CD4-positive, alpha-beta T cell (primary cell): ENCODE measurements at regions not wholly inside any gene's neighbourhood (a gene's known extent, or its start where the extent isn't known, plus 50 kb on each side); places are given as distances from the start of the nearest gene placed in this dataset.

Experiments
- ATAC-seq: fragments of 200-7000 bp; cut with Tn5 transposase; one replicate; pipeline ENCODE4 v1.10.0; 2022; ENCODE audit warnings: mild to moderate bottlenecking; ENCODE audit not compliant: poor library complexity
- CTCF ChIA-PET: fragments of 350-600 bp; sonication (Branson Sonifier 250); formaldehyde crosslinking; loops from one replicate; lab custom pipeline; 2021; ENCODE audit warnings: antibody characterized with exemption, inconsistent platforms; lab: Charles Lee
- POLR2A ChIA-PET: fragments of 350-600 bp; sonication (Branson Sonifier 250); formaldehyde crosslinking; loops from one replicate; lab custom pipeline; 2021; ENCODE audit warnings: antibody characterized with exemption, inconsistent platforms; lab: Charles Lee
- DNase-seq, 14 experiments: peaks; one replicate each; pipeline ENCODE4 v3.0.0-alpha.2; 2013 to 2020; ENCODE audit warnings: mixed read lengths in 2 of 14
- H3K27ac ChIP-seq, 2 donors: one replicate each; pipeline versions ENCODE4 v1.5.1 to v1.7.0; 2013; ENCODE audit warnings: low read length in 2 of 2, low read depth in 1 of 2, mild to moderate bottlenecking in 1 of 2
- H3K27me3 ChIP-seq, 2 experiments: 1 replicate in 1 of 2; 2 replicates in 1 of 2; pipeline versions ENCODE4 v1.6.1 to v1.7.0; 2013; ENCODE audit warnings: low read length in 2 of 2, control low read depth in 1 of 2, mild to moderate bottlenecking in 1 of 2, moderate library complexity in 1 of 2; ENCODE audit not compliant: insufficient read depth in 2 of 2, control insufficient read depth in 1 of 2
- H3K36me3 ChIP-seq: one replicate; pipeline ENCODE4 v1.6.1; 2013; ENCODE audit warnings: low read length, control low read depth; ENCODE audit not compliant: insufficient read depth
- H3K4me1 ChIP-seq: one replicate; pipeline ENCODE4 v1.6.1; 2013; ENCODE audit warnings: low read length, control low read depth; ENCODE audit not compliant: insufficient read depth
- H3K4me3 ChIP-seq: one replicate; pipeline ENCODE4 v1.5.1; 2013; ENCODE audit warnings: mild to moderate bottlenecking, low read length, moderate library complexity
- H3K9me3 ChIP-seq, 2 experiments: 1 replicate in 1 of 2; 2 replicates in 1 of 2; pipeline versions ENCODE4 v1.6.1 to v1.7.0; 2013; ENCODE audit warnings: low read length in 2 of 2, mild to moderate bottlenecking in 2 of 2, control low read depth in 1 of 2, moderate library complexity in 1 of 2; ENCODE audit not compliant: control insufficient read depth in 1 of 2, insufficient read depth in 1 of 2
- H3K27ac Mint-ChIP-seq: one replicate; pipeline ENCODE4 v1.8.0; 2020; ENCODE audit warnings: mixed read lengths
- H3K27me3 Mint-ChIP-seq: one replicate; pipeline ENCODE4 v1.8.0; 2021; ENCODE audit warnings: mixed read lengths
- H3K36me3 Mint-ChIP-seq: one replicate; pipeline ENCODE4 v1.8.0; 2021; ENCODE audit warnings: low read depth, mixed read lengths
- H3K4me1 Mint-ChIP-seq: one replicate; pipeline ENCODE4 v1.8.0; 2021; ENCODE audit warnings: low read depth, mixed read lengths
- H3K4me3 Mint-ChIP-seq: one replicate; pipeline ENCODE4 v1.8.0; 2020; ENCODE audit warnings: mild to moderate bottlenecking, mixed read lengths
- H3K9me3 Mint-ChIP-seq: one replicate; pipeline ENCODE4 v1.8.0; 2020; ENCODE audit warnings: mixed read lengths
- intact Hi-C, 2 experiments: fragments of 100-400 bp; cut with DNase I in 1 of 2; cut with micrococcal nuclease in 1 of 2; formaldehyde crosslinking; loops; one replicate each; pipeline versions ENCODE4 v1.15.1 to v1.9.0; 2023 to 2025; cut with DNase I, micrococcal nuclease
- TF ChIP-seq, protein P1 (sequence below): fragments of 200-600 bp; IDR thresholded peaks from one replicate; pipeline ENCODE4 v1.8.0; 2022; ENCODE audit warnings: antibody characterized with exemption, mild to moderate bottlenecking

DNA sequence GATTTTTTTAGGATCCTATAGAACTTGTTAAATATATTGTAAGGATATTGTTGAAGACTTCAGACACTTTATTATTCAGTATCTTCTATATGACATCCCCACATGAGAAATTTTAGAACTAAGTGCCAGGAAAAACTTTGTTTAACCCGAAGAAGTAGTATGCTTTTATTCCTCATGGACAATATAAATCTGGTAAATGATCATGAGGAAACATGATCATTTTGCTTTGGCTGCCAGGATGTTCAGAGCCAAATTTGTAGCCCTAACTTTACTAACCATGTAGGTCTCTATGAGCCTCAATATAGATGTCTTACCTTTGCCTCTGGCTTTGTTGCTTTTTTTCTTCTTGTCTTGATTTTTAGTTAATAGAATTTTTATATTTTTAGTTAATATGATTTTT lies 77.8 kb upstream of the TEX13D start:
- Histone ChIP-seq H3K4me3 (no peak overlapping the region), H3K9me3 (no peaks in the 10 kb centered on the region), H3K27ac (no peak overlapping the region), H3K4me1 (no peaks in the 10 kb centered on the region), H3K36me3 (no peaks in the 10 kb centered on the region), H3K27me3 (no peaks in the 10 kb centered on the region)
- Mint-ChIP-seq H3K36me3 (no peaks in the 10 kb centered on the region), H3K27me3 (no peaks in the 10 kb centered on the region), H3K4me3 (no peak overlapping the region), H3K9me3 (no peaks in the 10 kb centered on the region), H3K27ac (no peak overlapping the region), H3K4me1 (no peaks in the 10 kb centered on the region)
- intact Hi-C loops = no loop called here
- ATAC-seq = no peak
- POLR2A ChIA-PET = no interaction called here
- DNase-seq = no peak
- TF ChIP-seq, protein P1, sequence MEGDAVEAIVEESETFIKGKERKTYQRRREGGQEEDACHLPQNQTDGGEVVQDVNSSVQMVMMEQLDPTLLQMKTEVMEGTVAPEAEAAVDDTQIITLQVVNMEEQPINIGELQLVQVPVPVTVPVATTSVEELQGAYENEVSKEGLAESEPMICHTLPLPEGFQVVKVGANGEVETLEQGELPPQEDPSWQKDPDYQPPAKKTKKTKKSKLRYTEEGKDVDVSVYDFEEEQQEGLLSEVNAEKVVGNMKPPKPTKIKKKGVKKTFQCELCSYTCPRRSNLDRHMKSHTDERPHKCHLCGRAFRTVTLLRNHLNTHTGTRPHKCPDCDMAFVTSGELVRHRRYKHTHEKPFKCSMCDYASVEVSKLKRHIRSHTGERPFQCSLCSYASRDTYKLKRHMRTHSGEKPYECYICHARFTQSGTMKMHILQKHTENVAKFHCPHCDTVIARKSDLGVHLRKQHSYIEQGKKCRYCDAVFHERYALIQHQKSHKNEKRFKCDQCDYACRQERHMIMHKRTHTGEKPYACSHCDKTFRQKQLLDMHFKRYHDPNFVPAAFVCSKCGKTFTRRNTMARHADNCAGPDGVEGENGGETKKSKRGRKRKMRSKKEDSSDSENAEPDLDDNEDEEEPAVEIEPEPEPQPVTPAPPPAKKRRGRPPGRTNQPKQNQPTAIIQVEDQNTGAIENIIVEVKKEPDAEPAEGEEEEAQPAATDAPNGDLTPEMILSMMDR = no peak
- CTCF ChIA-PET = no interaction called here

DNA sequence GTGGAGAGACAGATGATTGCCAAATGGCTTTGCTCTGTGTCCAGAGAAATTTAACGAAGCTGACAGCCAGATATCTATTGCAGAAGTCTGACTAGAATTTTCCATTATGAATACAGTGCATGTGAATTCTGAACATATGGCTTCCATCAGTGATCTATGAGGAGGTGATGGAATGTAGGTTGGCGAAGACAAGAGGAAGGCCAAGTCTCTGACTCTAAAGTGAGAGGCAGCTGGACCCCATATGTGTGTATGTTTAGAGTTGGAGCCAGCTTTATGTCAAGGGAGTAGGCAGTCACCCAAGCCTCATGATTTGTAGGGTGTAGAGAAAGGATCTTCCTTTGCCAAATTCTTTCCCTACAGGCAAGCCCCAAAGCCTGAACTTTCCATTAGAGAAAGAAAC lies 76.2 kb upstream of the TEX13D start:
- no peaks in the 10 kb centered on the region for H3K27me3 Mint-ChIP-seq
- H3K27ac Mint-ChIP-seq = no peak overlapping the region
- intact Hi-C loops = no loop called here
- Histone ChIP-seq H3K4me1 (no peaks in the 10 kb centered on the region), H3K9me3 (no peaks in the 10 kb centered on the region), H3K27me3 (no peaks in the 10 kb centered on the region), H3K27ac (no peak overlapping the region), H3K36me3 (no peaks in the 10 kb centered on the region), H3K4me3 (no peak overlapping the region)
- TF ChIP-seq, protein P1 = no peak
- no peaks in the 10 kb centered on the region for H3K4me1 Mint-ChIP-seq
- H3K9me3 Mint-ChIP-seq = no peaks in the 10 kb centered on the region
- no peaks in the 10 kb centered on the region for H3K36me3 Mint-ChIP-seq
- DNase-seq = no peak
- ChIA-PET POLR2A (no interaction called here), CTCF (no interaction called here)
- ATAC-seq = no peak
- H3K4me3 Mint-ChIP-seq = no peak overlapping the region

DNA sequence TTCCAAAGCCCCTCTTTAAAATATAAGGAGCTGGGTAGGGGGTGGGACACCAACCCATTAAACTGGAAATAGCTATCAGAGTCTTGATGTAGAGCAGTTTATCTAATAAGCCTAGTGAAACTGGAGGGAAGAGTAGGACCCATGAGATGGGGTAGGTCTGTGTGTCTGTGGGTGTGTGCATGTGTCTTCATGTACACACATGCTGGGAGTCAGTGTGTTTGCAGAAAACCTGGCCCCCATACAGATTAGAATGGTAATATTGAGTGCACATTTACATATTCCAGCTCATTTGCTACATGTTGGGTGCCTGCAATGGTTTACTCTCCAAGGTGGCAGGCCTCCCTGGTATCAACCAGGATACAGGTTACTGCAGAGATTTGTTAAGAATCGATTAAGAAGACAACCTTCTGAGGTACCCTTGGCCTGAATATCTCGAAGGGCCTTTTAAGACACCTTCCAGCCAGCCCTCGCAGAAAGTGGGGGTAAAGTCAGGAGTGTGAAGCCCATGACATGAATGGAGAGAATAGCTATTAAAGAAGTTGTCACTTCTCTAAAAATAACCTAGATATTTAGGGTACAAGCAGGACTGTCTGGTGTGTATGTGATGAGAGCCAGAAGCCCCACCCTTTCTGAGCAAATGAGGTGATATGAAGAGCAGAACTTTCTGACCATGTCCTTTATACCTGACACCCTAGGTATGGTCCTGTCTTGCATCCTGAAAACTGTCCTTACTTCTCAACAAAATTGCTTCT lies 75.7 kb upstream of the TEX13D start:
- Mint-ChIP-seq H3K27ac (no peak overlapping the region), H3K36me3 (no peaks in the 10 kb centered on the region), H3K9me3 (no peaks in the 10 kb centered on the region), H3K4me3 (no peak overlapping the region), H3K27me3 (no peaks in the 10 kb centered on the region), H3K4me1 (no peaks in the 10 kb centered on the region)
- no peak for DNase-seq
- H3K27ac ChIP-seq = no peak overlapping the region
- no peaks in the 10 kb centered on the region for H3K4me1 ChIP-seq
- H3K4me3 ChIP-seq = no peak overlapping the region
- intact Hi-C loops = no loop called here
- no peaks in the 10 kb centered on the region for H3K36me3 ChIP-seq
- CTCF ChIA-PET = no interaction called here
- H3K9me3 ChIP-seq = no peaks in the 10 kb centered on the region
- H3K27me3 ChIP-seq = no peaks in the 10 kb centered on the region
- POLR2A ChIA-PET = interaction anchor here (1.0 kb wide), 1 partner anchor 25 kb away, joined by 3 read pairs; no protein-coding TSS in a partner anchor
- no peak for ATAC-seq
- TF ChIP-seq, protein P1 = no peak
